Left lung (tissue), 4 donors: ENCODE measurements at regions not wholly inside any gene's neighbourhood (a gene's known extent, or its start where the extent isn't known, plus 50 kb on each side); places are given as distances from the start of the nearest gene placed in this dataset.

Source experiments
- ATAC-seq: fragments of 200-7000 bp; cut with Tn5 transposase; one replicate; pipeline ENCODE4 v1.9.1; 2020; ENCODE audit warnings: moderate library complexity
- DNase-seq, 4 donors: peaks; one replicate each; pipeline ENCODE4 v3.0.0-alpha.2; 2013 to 2020
- H3K27ac ChIP-seq, 2 donors: fragments of 200-600 bp; sonication (generic) in 1 of 2; one replicate each; pipeline versions ENCODE4 v1.5.0 to v1.8.0; 2020 to 2021
- H3K27me3 ChIP-seq, 2 donors: fragments of 200-600 bp; sonication (generic) in 1 of 2; one replicate each; pipeline versions ENCODE4 v1.5.0 to v1.8.0; 2020 to 2021
- H3K36me3 ChIP-seq, 2 donors: fragments of 200-600 bp; sonication (generic) in 1 of 2; one replicate each; pipeline versions ENCODE4 v1.5.0 to v1.8.0; 2020 to 2021
- H3K4me1 ChIP-seq, 2 donors: fragments of 200-600 bp; one replicate each; pipeline ENCODE4 v1.8.0; 2021
- H3K4me3 ChIP-seq, 2 donors: fragments of 200-600 bp; sonication (generic) in 1 of 2; one replicate each; pipeline versions ENCODE4 v1.5.0 to v1.8.0; 2020 to 2021; ENCODE audit warnings: mild to moderate bottlenecking in 1 of 2
- H3K9me3 ChIP-seq, 2 donors: fragments of 200-600 bp; sonication (generic) in 1 of 2; one replicate each; pipeline versions ENCODE4 v1.5.0 to v1.8.0; 2020 to 2021
- CTCF ChIP-seq, 2 donors: fragments of 200-600 bp; sonication (generic) in 1 of 2; IDR thresholded peaks; one replicate each; pipeline versions ENCODE4 v1.5.0 to v1.8.0; 2021; ENCODE audit warnings: antibody characterized with exemption in 2 of 2
- intact Hi-C, 2 donors: fragments of 100-400 bp; cut with DNase I; formaldehyde crosslinking; loops; one replicate each; pipeline versions ENCODE4 v1.11.2 to v1.14.2; 2022
- donor health status: DM: no; HTN: yes; CAD: no.
- donor health status: DM: no; HTN: no; CAD: no.

GRCh38 chr4:132317923-132318322, 831.2 kb upstream of the PCDH10 start:
- Histone ChIP-seq H3K4me1 (no peaks in the 10 kb centered on the region), H3K36me3 (no peaks in the 10 kb centered on the region), H3K27me3 (no peaks in the 10 kb centered on the region), H3K4me3 (no peak overlapping the region), H3K9me3 (no peaks in the 10 kb centered on the region), H3K27ac (no peak overlapping the region)
- DNase-seq (no peak), ATAC-seq (no peak)
- intact Hi-C loops: no loop called here
- no peak for TF ChIP-seq CTCF (IDR thresholded peaks at IDR 0.05)

GRCh38 chr4:132328761-132329160, 820.3 kb upstream of the PCDH10 start:
- Histone ChIP-seq H3K27ac (no peak overlapping the region), H3K4me1 (no peaks in the 10 kb centered on the region), H3K27me3 (no peaks in the 10 kb centered on the region), H3K4me3 (no peak overlapping the region), H3K9me3 (no peaks in the 10 kb centered on the region), H3K36me3 (no peaks in the 10 kb centered on the region)
- intact Hi-C loops: no loop called here
- DNase-seq (no peak), ATAC-seq (no peak)
- TF ChIP-seq CTCF (IDR thresholded peaks at IDR 0.05): no peak

GRCh38 chr4:132330994-132331393, 818.1 kb upstream of the PCDH10 start:
- H3K36me3 ChIP-seq: no peaks in the 10 kb centered on the region
- intact Hi-C loops: no loop called here
- ATAC-seq: no peak
- no peak for DNase-seq
- no peak for TF ChIP-seq CTCF (IDR thresholded peaks at IDR 0.05)
- H3K9me3 ChIP-seq: no peaks in the 10 kb centered on the region
- no peaks in the 10 kb centered on the region for H3K4me1 ChIP-seq
- no peaks in the 10 kb centered on the region for H3K27me3 ChIP-seq
- no peak overlapping the region for H3K4me3 ChIP-seq
- H3K27ac ChIP-seq: no peak overlapping the region

GRCh38 chr4:132332932-132333723, 816.0 kb upstream of the PCDH10 start:
- Histone ChIP-seq H3K27ac (no peak overlapping the region), H3K4me1 (no peaks in the 10 kb centered on the region), H3K27me3 (no peaks in the 10 kb centered on the region), H3K36me3 (no peaks in the 10 kb centered on the region), H3K9me3 (no peaks in the 10 kb centered on the region), H3K4me3 (no peak overlapping the region)
- ATAC-seq: no peak
- intact Hi-C loops: no loop called here
- no peak for TF ChIP-seq CTCF (IDR thresholded peaks at IDR 0.05)
- DNase-seq: no peak

GRCh38 chr4:132333724-132334047, 815.4 kb upstream of the PCDH10 start:
- intact Hi-C loops: no loop called here
- no peak for TF ChIP-seq CTCF (IDR thresholded peaks at IDR 0.05)
- H3K4me1 ChIP-seq: no peaks in the 10 kb centered on the region

More at GRCh38 chr4:132333724-132334047, 815.4 kb upstream of the PCDH10 start:
- Histone ChIP-seq H3K36me3 (no peaks in the 10 kb centered on the region), H3K27ac (no peak overlapping the region), H3K9me3 (no peaks in the 10 kb centered on the region), H3K27me3 (no peaks in the 10 kb centered on the region), H3K4me3 (no peak overlapping the region)
- DNase-seq (no peak), ATAC-seq (no peak)
